OCI-LY7 (cell line): ENCODE measurements at regions not wholly inside any gene's neighbourhood (a gene's known extent, or its start where the extent isn't known, plus 50 kb on each side); places are given as distances from the start of the nearest gene placed in this dataset.

ENCODE experiments used
- BruUV-seq: library from RNA; stranded (reverse); fragments of 400-500 nt; replicated peaks from 2 replicates; lab custom pipeline; 2021; lab: Mats Ljungman, UMichigan
- CTCF ChIA-PET: fragments of 300-600 bp; sonication (Branson Sonifier 250); formaldehyde crosslinking; loops from one replicate; lab custom pipeline; 2022; ENCODE audit warnings: antibody characterized with exemption; ENCODE audit not compliant: unreplicated experiment; lab: Charles Lee
- POLR2A ChIA-PET: fragments of 300-600 bp; sonication (Branson Sonifier 250); formaldehyde crosslinking; loops from one replicate; lab custom pipeline; 2022; ENCODE audit warnings: antibody characterized with exemption; lab: Charles Lee
- DNase-seq: peaks from one replicate; pipeline ENCODE4 v3.0.0-alpha.2; 2015; ENCODE audit warnings: low spot score
- H2AFZ ChIP-seq: fragments of 200-600 bp; sonication (generic), shearing (Covaris generic); 2 replicates; pipeline ENCODE4 v1.6.1; 2014; ENCODE audit warnings: mild to moderate bottlenecking, antibody characterized with exemption, low read length, moderate library complexity
- H3K27ac ChIP-seq: fragments of 200-600 bp; sonication (generic); 2 replicates; pipeline ENCODE4 v1.5.1; 2014; ENCODE audit warnings: mixed run types, low read depth, mild to moderate bottlenecking, moderate library complexity, low read length, inconsistent platforms; ENCODE audit not compliant: poor library complexity, severe bottlenecking
- H3K36me3 ChIP-seq: fragments of 200-600 bp; sonication (generic); 2 replicates; pipeline ENCODE4 v1.6.1; 2014; ENCODE audit warnings: mild to moderate bottlenecking, antibody characterized with exemption, low read length, moderate library complexity, mixed read lengths; ENCODE audit not compliant: insufficient read depth
- H3K4me1 ChIP-seq: fragments of 200-600 bp; sonication (generic); 2 replicates; pipeline ENCODE4 v1.5.1; 2014; ENCODE audit warnings: mild to moderate bottlenecking, low read length; ENCODE audit not compliant: insufficient read depth, poor library complexity, severe bottlenecking
- H3K4me2 ChIP-seq: fragments of 200-600 bp; sonication (generic); 2 replicates; pipeline ENCODE4 v1.6.1; 2014; ENCODE audit warnings: mild to moderate bottlenecking, low read length
- H3K4me3 ChIP-seq: fragments of 200-600 bp; sonication (generic); 2 replicates; pipeline ENCODE4 v1.5.1; 2014; ENCODE audit warnings: mild to moderate bottlenecking, low read depth, low read length; ENCODE audit not compliant: poor library complexity, severe bottlenecking
- H3K79me2 ChIP-seq: fragments of 200-600 bp; sonication (generic); 2 replicates; pipeline ENCODE4 v1.6.1; 2016; ENCODE audit warnings: low read depth, mild to moderate bottlenecking, low read length, moderate library complexity, mixed read lengths; ENCODE audit not compliant: insufficient read depth
- H3K9me2 ChIP-seq: fragments of 200-600 bp; sonication (generic); 2 replicates; pipeline ENCODE4 v1.6.1; 2016; ENCODE audit warnings: mild to moderate bottlenecking, low read length, mixed read lengths; ENCODE audit not compliant: insufficient read depth
- H3K9me3 ChIP-seq: fragments of 200-600 bp; sonication (generic); 2 replicates; pipeline ENCODE4 v1.6.1; 2014; ENCODE audit warnings: mild to moderate bottlenecking, mixed run types, low read length, mixed read lengths
- H4K20me1 ChIP-seq: fragments of 200-600 bp; sonication (generic); 2 replicates; pipeline ENCODE4 v1.6.1; 2014; ENCODE audit warnings: mild to moderate bottlenecking, antibody characterized with exemption, low read length, moderate library complexity, mixed read lengths; ENCODE audit not compliant: insufficient read depth
- EZH2phosphoT487 ChIP-seq: fragments of 200-600 bp; sonication (generic); IDR thresholded peaks from 2 replicates; pipeline ENCODE4 v1.6.1; 2018; ENCODE audit warnings: low read depth, borderline replicate concordance, mild to moderate bottlenecking, mixed run types, antibody characterized with exemption, low read length, moderate library complexity, mixed read lengths
- intact Hi-C: fragments of 100-400 bp; cut with micrococcal nuclease; formaldehyde crosslinking; loops from one replicate; pipeline ENCODE4 v1.10.0; 2022; ENCODE audit not compliant: unreplicated experiment
- TF ChIP-seq, protein P1 (sequence below): fragments of 200-600 bp; sonication (generic); conservative IDR thresholded peaks from 2 replicates; pipeline ENCODE4 v1.5.1; 2014; ENCODE audit warnings: mild to moderate bottlenecking, antibody characterized with exemption, low read length, moderate library complexity, mixed read lengths

DNA sequence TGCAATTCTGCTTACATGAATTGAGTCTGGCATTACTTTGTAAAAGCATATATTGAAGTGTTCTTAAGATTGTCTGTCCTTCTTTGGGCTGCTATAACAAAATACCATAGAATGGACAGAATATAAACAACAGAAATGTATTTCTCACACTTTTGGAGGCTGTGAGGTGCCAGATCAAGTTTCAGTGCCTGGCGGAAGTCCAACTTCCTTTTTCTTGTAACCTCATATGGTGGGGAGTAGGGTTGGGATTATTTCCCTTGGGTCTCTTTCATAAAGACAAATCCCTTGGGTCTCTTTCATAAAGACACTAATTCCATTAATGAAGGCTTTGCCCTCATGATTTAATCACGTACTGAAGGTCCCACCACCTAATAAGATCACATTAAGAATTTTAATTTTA is 199.3 kb upstream of the GRID2 start:
- no peaks in the 10 kb centered on the region for H3K9me3 ChIP-seq
- no peak overlapping the region for H3K4me2 ChIP-seq
- DNase-seq = no peak
- BruUV-seq = no TSS peak
- no peaks in the 10 kb centered on the region for H3K36me3 ChIP-seq
- H3K4me3 ChIP-seq = no peak overlapping the region
- intact Hi-C loops = no loop called here
- no peaks in the 10 kb centered on the region for H4K20me1 ChIP-seq
- CTCF ChIA-PET = no interaction called here
- H3K79me2 ChIP-seq = no peaks in the 10 kb centered on the region
- H3K4me1 ChIP-seq = no peaks in the 10 kb centered on the region
- TF ChIP-seq, protein P1, sequence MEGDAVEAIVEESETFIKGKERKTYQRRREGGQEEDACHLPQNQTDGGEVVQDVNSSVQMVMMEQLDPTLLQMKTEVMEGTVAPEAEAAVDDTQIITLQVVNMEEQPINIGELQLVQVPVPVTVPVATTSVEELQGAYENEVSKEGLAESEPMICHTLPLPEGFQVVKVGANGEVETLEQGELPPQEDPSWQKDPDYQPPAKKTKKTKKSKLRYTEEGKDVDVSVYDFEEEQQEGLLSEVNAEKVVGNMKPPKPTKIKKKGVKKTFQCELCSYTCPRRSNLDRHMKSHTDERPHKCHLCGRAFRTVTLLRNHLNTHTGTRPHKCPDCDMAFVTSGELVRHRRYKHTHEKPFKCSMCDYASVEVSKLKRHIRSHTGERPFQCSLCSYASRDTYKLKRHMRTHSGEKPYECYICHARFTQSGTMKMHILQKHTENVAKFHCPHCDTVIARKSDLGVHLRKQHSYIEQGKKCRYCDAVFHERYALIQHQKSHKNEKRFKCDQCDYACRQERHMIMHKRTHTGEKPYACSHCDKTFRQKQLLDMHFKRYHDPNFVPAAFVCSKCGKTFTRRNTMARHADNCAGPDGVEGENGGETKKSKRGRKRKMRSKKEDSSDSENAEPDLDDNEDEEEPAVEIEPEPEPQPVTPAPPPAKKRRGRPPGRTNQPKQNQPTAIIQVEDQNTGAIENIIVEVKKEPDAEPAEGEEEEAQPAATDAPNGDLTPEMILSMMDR = no peak
- no peak for TF ChIP-seq EZH2phosphoT487
- POLR2A ChIA-PET = interaction anchor here (0.5 to 0.6 kb wide), 2 partner anchors 9 to 15 kb away, joined by 3 read pairs; no protein-coding TSS in a partner anchor
- no peaks in the 10 kb centered on the region for H3K9me2 ChIP-seq
- no peak overlapping the region for H2AFZ ChIP-seq
- H3K27ac ChIP-seq = no peak overlapping the region

DNA sequence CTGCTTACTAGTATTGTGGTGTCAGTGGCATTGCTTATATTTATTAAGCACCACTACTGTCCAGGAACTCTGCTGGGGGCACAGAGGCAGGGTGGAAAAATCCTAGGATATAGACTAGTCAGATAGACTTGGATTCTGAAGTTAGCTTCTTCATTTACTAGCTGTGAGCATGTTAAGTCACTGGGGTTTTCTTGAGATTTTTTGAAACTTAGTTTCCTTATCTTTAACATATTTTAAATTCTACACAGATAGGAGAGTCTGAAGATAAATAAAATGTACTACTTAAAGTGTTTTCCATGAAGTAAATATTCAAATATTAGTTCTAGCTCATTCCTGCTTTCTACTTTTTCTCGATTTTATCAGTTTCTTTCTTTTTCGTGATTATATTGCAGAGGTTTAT is 196.9 kb upstream of the GRID2 start:
- Histone ChIP-seq H3K79me2 (no peaks in the 10 kb centered on the region), H3K4me1 (no peaks in the 10 kb centered on the region), H3K36me3 (no peaks in the 10 kb centered on the region), H3K9me3 (no peaks in the 10 kb centered on the region), H4K20me1 (no peaks in the 10 kb centered on the region), H3K4me3 (no peak overlapping the region), H2AFZ (no peak overlapping the region), H3K4me2 (no peak overlapping the region), H3K9me2 (no peaks in the 10 kb centered on the region), H3K27ac (no peak overlapping the region)
- no TSS peak for BruUV-seq
- POLR2A ChIA-PET = no interaction called here
- DNase-seq = no peak
- intact Hi-C loops = no loop called here
- TF ChIP-seq, protein P1 = no peak
- TF ChIP-seq EZH2phosphoT487 = no peak
- CTCF ChIA-PET = no interaction called here

DNA sequence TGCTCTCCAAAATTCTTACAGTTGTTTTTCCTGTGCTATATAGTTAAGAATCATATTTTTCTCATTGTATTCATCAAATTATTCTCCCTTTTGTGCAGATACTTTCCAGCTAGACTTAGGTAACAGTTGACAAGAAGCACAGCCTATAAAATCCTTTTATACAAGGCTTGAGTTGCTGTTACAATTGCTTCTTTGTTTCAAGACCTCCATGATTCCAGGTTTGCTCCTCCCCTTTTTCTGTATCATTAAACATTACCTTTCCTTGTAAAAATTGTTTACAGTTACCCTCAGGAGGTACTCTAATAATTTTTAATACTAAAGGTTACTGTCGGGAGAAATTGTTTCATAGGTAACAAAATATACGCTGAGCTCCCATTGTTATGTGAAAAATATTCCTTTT is 192.3 kb upstream of the GRID2 start:
- H3K79me2 ChIP-seq = no peaks in the 10 kb centered on the region
- intact Hi-C loops = no loop called here
- H3K9me2 ChIP-seq = no peaks in the 10 kb centered on the region
- no peaks in the 10 kb centered on the region for H4K20me1 ChIP-seq
- BruUV-seq = no TSS peak
- H2AFZ ChIP-seq = no peak overlapping the region
- no peaks in the 10 kb centered on the region for H3K36me3 ChIP-seq
- TF ChIP-seq, protein P1 = no peak
- no peak for TF ChIP-seq EZH2phosphoT487
- H3K4me1 ChIP-seq = no peaks in the 10 kb centered on the region
- H3K4me2 ChIP-seq = no peak overlapping the region
- ChIA-PET CTCF (no interaction called here), POLR2A (no interaction called here)
- no peak for DNase-seq
- no peaks in the 10 kb centered on the region for H3K9me3 ChIP-seq
- H3K4me3 ChIP-seq = no peak overlapping the region
- H3K27ac ChIP-seq = no peak overlapping the region
